Tibial nerve (tissue), 4 donors: ENCODE measurements at regions not wholly inside any gene's neighbourhood (a gene's known extent, or its start where the extent isn't known, plus 50 kb on each side); places are given as distances from the start of the nearest gene placed in this dataset.

Experiments used
- DNase-seq, 2 donors: peaks; one replicate each; pipeline ENCODE4 v3.0.0-alpha.2; 2019; ENCODE audit warnings: low spot score in 2 of 2
- H3K27ac ChIP-seq, 4 donors: fragments of 200-600 bp; sonication (generic) in 3 of 4; one replicate each; pipeline ENCODE4 v1.5.1; 2017 to 2019; ENCODE audit warnings: mild to moderate bottlenecking in 1 of 4
- H3K27me3 ChIP-seq, 2 donors: fragments of 200-600 bp; sonication (generic) in 1 of 2; one replicate each; pipeline versions ENCODE4 v1.5.1 to v1.6.0; 2017 to 2019
- H3K36me3 ChIP-seq, 3 donors: fragments of 200-600 bp; sonication (generic); one replicate each; pipeline ENCODE4 v1.5.1; 2018 to 2019
- H3K4me1 ChIP-seq, 4 donors: fragments of 200-600 bp; sonication (generic) in 3 of 4; one replicate each; pipeline ENCODE4 v1.5.1; 2017 to 2019
- H3K4me3 ChIP-seq, 4 donors: fragments of 200-600 bp; sonication (generic) in 3 of 4; one replicate each; pipeline ENCODE4 v1.5.1; 2017 to 2019; ENCODE audit warnings: mild to moderate bottlenecking in 1 of 4, moderate library complexity in 1 of 4
- H3K9me3 ChIP-seq, 4 donors: fragments of 200-600 bp; sonication (generic) in 3 of 4; one replicate each; pipeline ENCODE4 v1.5.1; 2017 to 2019
- CTCF ChIP-seq, 5 experiments: fragments of 200-600 bp in 3 of 5; fragments of 450-650 bp in 2 of 5; sonication (generic) in 3 of 5; IDR thresholded peaks; one replicate each; pipeline ENCODE4 v1.5.1; 2016 to 2019; ENCODE audit warnings: antibody characterized with exemption in 5 of 5, mild to moderate bottlenecking in 3 of 5, moderate library complexity in 2 of 5
- EP300 ChIP-seq, 2 donors: sonication (generic); formaldehyde crosslinking; IDR thresholded peaks; one replicate each; pipeline ENCODE4 v1.6.1; 2017; ENCODE audit warnings: antibody characterized with exemption in 2 of 2, mild to moderate bottlenecking in 1 of 2
- POLR2A ChIP-seq, 2 donors: fragments of 450-650 bp; IDR thresholded peaks; one replicate each; pipeline ENCODE4 v1.6.1; 2017; ENCODE audit warnings: antibody characterized with exemption in 2 of 2, mild to moderate bottlenecking in 2 of 2, moderate library complexity in 2 of 2
- WGBS, 2 donors: methylation state at CpG; one replicate each; pipeline ENCODE4 v1.1.5; 2018; 5-methylcytosine and 5-hydroxymethylcytosine counted together

- 79 to 92% methylated on average over 6 of the region's 6 CpGs for WGBS, 2 donors
- no peaks in the 10 kb centered on the region for H3K27me3 ChIP-seq
- no peak overlapping the region for H3K27ac ChIP-seq
- no peak for DNase-seq
- peaks cover 0 to 42% (median 6%) of the 10 kb centered on the region in 4 donors for H3K9me3 ChIP-seq
- H3K4me3 ChIP-seq, result no peak overlapping the region
- H3K36me3 ChIP-seq, result no peaks in the 10 kb centered on the region
- TF ChIP-seq CTCF (IDR thresholded peaks at IDR 0.05) (no peak), POLR2A (IDR thresholded peaks at IDR 0.05) (no peak), EP300 (IDR thresholded peaks at IDR 0.05) (no peak)
- H3K4me1 ChIP-seq, result no peaks in the 10 kb centered on the region
Measured at GRCh38 chr13:111490611-111491010, 170.2 kb downstream of the TEX29 start.

- WGBS, 2 donors, result 62 to 67% methylated on average over 11 of the region's 11 CpGs
- no peaks in the 10 kb centered on the region for H3K36me3 ChIP-seq
- H3K4me1 ChIP-seq, result no peaks in the 10 kb centered on the region
- no peaks in the 10 kb centered on the region for H3K27me3 ChIP-seq
- no peak for DNase-seq
- H3K27ac ChIP-seq, result no peak overlapping the region
- TF ChIP-seq CTCF (IDR thresholded peaks at IDR 0.05), result no peak
- no peak for TF ChIP-seq EP300 (IDR thresholded peaks at IDR 0.05)
- no peak for TF ChIP-seq POLR2A (IDR thresholded peaks at IDR 0.05)
- no peak overlapping the region for H3K4me3 ChIP-seq
- peaks cover 0 to 42% (median 6%) of the 10 kb centered on the region in 4 donors for H3K9me3 ChIP-seq
Measured at GRCh38 chr13:111491021-111491420, 170.6 kb downstream of the TEX29 start.

- no peaks in the 10 kb centered on the region for H3K27me3 ChIP-seq
- 85% methylated on average over 10 of the region's 10 CpGs for WGBS, 2 donors
- no peaks in the 10 kb centered on the region for H3K36me3 ChIP-seq
- DNase-seq, result no peak
- H3K9me3 ChIP-seq, result peaks cover 0 to 37% (median 6%) of the 10 kb centered on the region in 4 donors
- no peak overlapping the region for H3K27ac ChIP-seq
- TF ChIP-seq POLR2A (IDR thresholded peaks at IDR 0.05), result no peak
- no peak for TF ChIP-seq CTCF (IDR thresholded peaks at IDR 0.05)
- no peak for TF ChIP-seq EP300 (IDR thresholded peaks at IDR 0.05)
- H3K4me3 ChIP-seq, result no peak overlapping the region
- no peaks in the 10 kb centered on the region for H3K4me1 ChIP-seq
Measured at GRCh38 chr13:111491659-111492058, 171.2 kb downstream of the TEX29 start.

GRCh38 chr13:111492341-111492950, 172.0 kb downstream of the TEX29 start:
- peaks cover 0 to 29% (median 2%) of the 10 kb centered on the region in 4 donors for H3K9me3 ChIP-seq
- no peak overlapping the region for H3K27ac ChIP-seq
- no peaks in the 10 kb centered on the region for H3K27me3 ChIP-seq
- no peak for DNase-seq
- TF ChIP-seq POLR2A (IDR thresholded peaks at IDR 0.05) (no peak), EP300 (IDR thresholded peaks at IDR 0.05) (no peak), CTCF (IDR thresholded peaks at IDR 0.05) (no peak)
- no peaks in the 10 kb centered on the region for H3K36me3 ChIP-seq
- WGBS, 2 donors, result 64 to 66% methylated on average over 18 of the region's 18 CpGs
- H3K4me1 ChIP-seq, result no peaks in the 10 kb centered on the region
- H3K4me3 ChIP-seq, result no peak overlapping the region

GRCh38 chr13:111492958-111493357, 172.5 kb downstream of the TEX29 start:
- Histone ChIP-seq H3K4me1 (no peaks in the 10 kb centered on the region), H3K36me3 (no peaks in the 10 kb centered on the region), H3K9me3 (peaks cover 0 to 24% (median 0%) of the 10 kb centered on the region in 4 donors), H3K4me3 (no peak overlapping the region), H3K27me3 (no peaks in the 10 kb centered on the region), H3K27ac (no peak overlapping the region)
- 59 to 60% methylated on average over 5 of the region's 5 CpGs for WGBS, 2 donors
- TF ChIP-seq EP300 (IDR thresholded peaks at IDR 0.05) (no peak), POLR2A (IDR thresholded peaks at IDR 0.05) (no peak), CTCF (IDR thresholded peaks at IDR 0.05) (no peak)
- DNase-seq, result no peak
